ENCODE measurements at regions not wholly inside any gene's neighbourhood (a gene's known extent, or its start where the extent isn't known, plus 50 kb on each side); places are given as distances from the start of the nearest gene placed in this dataset.
"Not testable (repeated sequence)": the region's sequence is repeated elsewhere in the genome, so short reads cannot be mapped to it uniquely, and the experiment has no call there.

DNA sequence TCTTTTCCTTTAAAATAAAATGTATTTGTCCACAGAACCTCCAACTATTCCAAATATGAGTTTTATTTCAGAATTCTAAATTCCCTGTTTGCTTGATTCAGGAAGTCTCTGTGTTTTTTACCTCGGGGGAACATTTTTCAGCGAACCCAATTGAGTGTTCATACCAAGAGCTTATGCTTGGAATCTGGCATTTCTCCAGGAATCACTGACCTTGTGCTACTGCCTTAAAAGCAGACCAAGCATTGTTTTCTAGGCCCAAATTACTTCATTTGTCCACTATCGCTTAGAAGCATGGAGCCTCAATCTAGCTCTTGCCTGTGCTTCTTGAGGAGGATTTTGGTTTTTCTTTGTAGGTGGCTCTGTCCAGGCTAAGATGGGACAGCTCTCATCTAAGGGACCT is 59.4 kb downstream of the EBLN1 start:
- DNase-seq = no peak

GRCh38 chr10:22156750-22157149 is 61.1 kb downstream of the EBLN1 start:
- no peak for DNase-seq

- no peak for DNase-seq
These were observed 65.4 kb downstream of the EBLN1 start for GRCh38 chr10:22152403-22152802.

DNA sequence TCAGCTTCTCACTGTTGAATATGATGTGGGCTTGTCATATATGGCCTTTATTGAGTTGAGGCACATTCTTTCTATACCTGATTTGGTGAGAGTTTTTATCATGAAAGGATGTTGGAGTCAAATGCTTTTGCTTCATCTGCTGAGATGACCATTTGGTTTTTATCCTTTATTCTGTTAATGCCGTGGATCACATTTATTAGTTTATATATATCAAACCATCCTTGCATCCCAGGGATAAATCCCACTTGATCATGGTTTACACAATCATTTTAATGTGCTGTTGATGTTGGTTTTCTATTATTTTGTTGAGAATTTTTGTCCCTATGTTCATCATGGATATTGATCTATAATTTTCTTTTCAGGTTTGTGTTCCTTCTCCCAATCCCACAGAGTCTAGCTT is 67.0 kb downstream of the EBLN1 start:
- no peak for DNase-seq

DNA sequence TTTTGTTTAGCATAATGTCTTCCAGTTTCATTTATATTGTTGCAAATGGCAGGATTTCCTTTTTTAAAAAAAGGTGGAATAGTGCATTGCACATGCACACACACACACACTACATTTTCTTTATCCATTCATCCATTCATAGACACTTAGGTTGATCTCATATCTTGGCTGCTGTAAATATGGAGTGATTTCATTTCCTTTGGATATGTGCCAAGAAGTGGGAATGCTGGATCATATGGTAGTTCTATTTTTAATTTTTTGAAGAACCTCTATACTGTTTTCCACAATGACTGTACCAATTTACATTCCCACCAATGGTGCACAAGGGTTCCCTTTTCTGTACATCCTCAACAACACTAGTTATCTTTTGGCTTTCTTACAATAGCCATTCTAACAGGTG is 68.9 kb downstream of the EBLN1 start:
- DNase-seq = no peak

- not testable (repeated sequence) for DNase-seq
These were observed 71.9 kb downstream of the EBLN1 start for GRCh38 chr10:22145873-22146272.

- DNase-seq = no peak
These were observed 80.3 kb downstream of the EBLN1 start for GRCh38 chr10:22137542-22137941.

- no peak for DNase-seq
These were observed 82.2 kb downstream of the EBLN1 start for GRCh38 chr10:22135591-22135990.

GRCh38 chr10:22133749-22134624 is 83.8 kb downstream of the EBLN1 start:
- no peak for DNase-seq

- not testable (repeated sequence) for DNase-seq
These were observed 87.0 kb downstream of the EBLN1 start for GRCh38 chr10:22130824-22131223.

- DNase-seq = not testable (repeated sequence)
These were observed 88.2 kb downstream of the EBLN1 start for GRCh38 chr10:22129612-22130011.

- DNase-seq = not testable (repeated sequence)
These were observed 96.6 kb downstream of the EBLN1 start for GRCh38 chr10:22121181-22121580.

- DNase-seq = not testable (repeated sequence)
These were observed 97.7 kb downstream of the EBLN1 start for GRCh38 chr10:22120072-22120471.

DNA sequence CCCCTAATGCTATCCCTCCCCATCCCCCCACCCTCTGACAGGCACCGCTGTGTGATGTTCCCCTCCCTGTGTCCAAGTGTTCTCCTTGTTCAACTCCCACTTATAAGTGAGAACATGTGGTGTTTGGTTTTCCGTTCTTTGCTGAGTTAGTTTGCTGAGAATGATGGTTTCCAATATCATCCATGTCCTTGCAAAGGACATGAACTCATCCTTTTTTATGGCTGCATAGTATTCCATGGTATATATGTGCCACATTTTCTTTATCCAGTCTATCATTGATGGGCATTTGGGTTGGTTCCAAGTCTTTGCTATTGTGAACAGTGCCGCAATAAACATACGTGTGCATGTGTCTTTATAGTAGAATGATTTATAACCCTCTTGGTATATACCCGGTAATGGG is 98.2 kb downstream of the EBLN1 start:
- not testable (repeated sequence) for DNase-seq

DNA sequence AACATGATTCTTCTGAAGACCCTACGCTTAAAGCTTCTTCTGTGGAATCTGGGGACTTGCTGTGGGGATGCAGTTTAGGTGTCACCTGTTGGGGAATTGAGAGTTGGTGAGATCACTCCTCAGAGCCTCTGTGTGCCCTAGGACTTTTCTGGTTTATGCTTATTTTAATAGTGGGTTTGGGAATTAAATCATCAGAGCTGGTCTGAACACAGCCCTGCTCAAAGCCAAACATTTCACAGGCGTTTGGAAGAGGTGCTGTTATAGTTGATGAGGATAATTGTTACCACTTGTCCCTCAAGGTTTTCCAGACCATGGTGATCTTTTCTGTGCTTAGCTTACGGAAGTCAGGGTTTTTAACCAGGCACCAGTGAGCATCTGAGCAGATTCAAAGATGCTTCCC is 106.1 kb downstream of the EBLN1 start:
- no peak for DNase-seq

DNA sequence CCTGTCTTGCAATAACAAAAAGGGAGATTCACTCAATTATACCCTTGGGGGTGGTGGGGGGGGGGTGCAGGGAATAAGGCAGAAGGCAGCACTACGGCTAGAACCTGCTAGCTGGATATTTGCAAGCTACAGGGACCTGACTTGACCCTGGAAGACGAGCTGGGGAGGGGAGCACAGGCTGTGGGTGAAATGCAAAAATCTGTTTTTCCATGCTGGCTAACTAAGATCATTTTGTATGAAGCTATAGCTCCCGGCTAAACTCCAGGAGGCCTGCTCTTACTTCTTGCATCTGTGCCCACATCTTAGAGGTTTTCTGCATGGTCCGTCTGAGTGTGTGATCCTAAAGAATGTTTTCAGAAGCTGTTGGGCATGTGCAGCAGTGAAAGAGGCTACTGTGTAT is 106.6 kb downstream of the EBLN1 start:
- no peak for DNase-seq

DNA sequence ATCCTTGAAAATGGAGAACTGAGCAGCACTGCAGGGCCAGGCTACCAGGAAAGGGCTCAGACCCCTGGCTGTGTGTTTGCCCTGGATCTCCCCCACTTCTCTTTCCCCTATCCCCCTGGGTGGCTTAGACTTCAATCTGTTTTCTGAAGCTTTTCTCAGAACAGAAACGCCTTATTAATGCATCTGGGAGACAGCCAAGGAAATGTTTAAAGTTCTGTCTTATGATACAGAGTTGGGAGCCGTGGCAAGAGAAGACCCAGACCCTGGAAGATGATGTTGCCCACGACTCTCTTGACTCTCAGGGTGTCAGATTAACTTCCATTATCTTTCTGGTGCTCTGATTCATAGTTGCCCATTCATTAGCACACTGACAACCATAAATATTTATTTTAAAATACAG is 107.1 kb downstream of the EBLN1 start:
- no peak for DNase-seq

- DNase-seq = no peak
These were observed 101.7 kb upstream of the DNAJC1 start for GRCh38 chr10:22105270-22105669.

DNA sequence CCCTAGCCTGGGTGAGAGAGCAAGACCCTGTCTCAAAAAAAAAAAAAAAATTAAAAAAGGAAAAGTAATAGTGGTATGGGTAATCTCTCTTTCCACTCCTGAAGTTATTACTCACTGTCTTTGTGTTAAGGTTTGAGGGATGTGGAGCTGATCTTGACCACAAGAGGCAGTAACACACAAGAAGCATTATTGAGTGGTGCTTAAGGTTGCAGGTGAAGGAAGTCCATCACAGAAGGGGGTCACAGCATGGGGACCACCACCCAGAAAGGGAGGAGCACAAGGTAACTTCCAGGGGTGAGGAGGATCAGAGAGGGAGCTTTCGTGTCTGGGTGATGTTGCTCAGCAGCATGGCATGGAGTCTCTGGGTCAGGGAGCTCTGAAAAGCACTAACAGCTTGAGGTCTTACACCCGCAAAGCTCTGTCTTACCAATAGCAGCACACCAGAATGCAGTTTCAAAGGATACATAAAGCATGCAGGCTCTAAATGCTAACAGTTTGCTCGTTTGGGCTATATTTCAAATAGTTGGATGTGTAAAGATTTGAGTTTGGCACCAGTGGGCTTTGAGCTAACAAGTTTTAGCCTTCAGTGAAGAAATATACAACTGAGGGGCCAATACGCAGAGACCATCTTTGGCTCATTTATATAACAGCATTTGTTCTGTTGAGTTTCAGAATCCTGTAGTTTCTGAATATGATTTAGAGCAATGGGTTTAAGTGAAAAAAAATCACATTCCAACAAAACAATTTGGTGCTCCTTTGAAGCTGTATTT is 100.4 kb upstream of the DNAJC1 start:
- no peak for DNase-seq

- DNase-seq = no peak
These were observed 94.2 kb upstream of the DNAJC1 start for GRCh38 chr10:22097696-22098095.

DNA sequence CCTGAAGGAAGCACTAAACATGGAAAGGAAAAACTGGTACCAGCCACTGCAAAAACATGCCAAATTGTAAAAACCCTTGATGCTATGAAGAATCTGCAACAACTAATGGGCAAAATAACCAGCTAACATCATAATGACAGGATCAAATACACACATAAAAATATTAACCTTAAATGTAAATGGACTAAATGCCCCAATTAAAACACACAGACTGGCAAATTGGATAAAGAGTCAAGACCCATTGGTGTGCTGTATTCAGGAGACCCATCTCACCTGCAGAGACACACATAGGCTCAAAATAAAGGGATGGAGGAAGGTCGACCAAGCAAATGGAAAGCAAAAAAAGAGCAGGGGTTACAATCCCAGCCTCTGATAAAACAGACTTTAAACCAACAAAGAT is 87.7 kb upstream of the DNAJC1 start:
- DNase-seq = not testable (repeated sequence)

- DNase-seq = no peak
These were observed 83.8 kb upstream of the DNAJC1 start for GRCh38 chr10:22087402-22087738.

GRCh38 chr10:22086730-22087401 is 83.3 kb upstream of the DNAJC1 start:
- no peak for DNase-seq

DNA sequence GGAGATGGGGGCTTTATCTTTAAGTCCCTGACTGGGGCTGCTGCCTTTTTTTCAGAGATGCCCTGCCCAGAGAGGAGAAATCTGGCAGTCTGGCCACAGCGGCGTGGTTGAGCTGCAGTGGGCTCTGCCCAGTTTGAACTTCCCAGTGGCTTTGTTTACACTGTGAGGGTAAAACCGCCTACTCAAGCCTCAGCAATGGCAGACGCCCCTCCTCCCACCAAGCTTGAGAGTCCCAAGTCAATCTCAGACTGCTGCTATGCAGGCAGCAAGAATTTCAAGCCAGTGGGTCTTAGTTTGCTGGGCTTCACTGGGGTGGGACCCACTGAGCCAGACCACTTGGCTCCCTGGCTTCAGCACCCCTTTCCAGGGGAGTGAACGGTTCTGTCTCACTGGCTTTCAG is 76.4 kb upstream of the DNAJC1 start:
- DNase-seq = not testable (repeated sequence)
